SU-DHL-6 (cell line): ENCODE measurements at regions not wholly inside any gene's neighbourhood (a gene's known extent, or its start where the extent isn't known, plus 50 kb on each side); places are given as distances from the start of the nearest gene placed in this dataset.

Experiments used
- H2AFZ ChIP-seq: fragments of 200-600 bp; sonication (generic); 2 replicates; pipeline ENCODE4 v1.6.1; 2014; ENCODE audit warnings: low read depth, mild to moderate bottlenecking, moderate library complexity, mixed read lengths, antibody characterized with exemption, low read length; ENCODE audit not compliant: severe bottlenecking
- H3F3A ChIP-seq: fragments of 200-600 bp; shearing (Covaris generic); 2 replicates; pipeline ENCODE4 v1.6.0; 2016; ENCODE audit warnings: antibody characterized with exemption, mild to moderate bottlenecking; ENCODE audit not compliant: insufficient read depth
- H3K27ac ChIP-seq: fragments of 200-600 bp; sonication (generic); 2 replicates; pipeline ENCODE4 v1.5.1; 2016; ENCODE audit warnings: low read depth, mild to moderate bottlenecking, low read length, moderate library complexity, mixed read lengths
- H3K27me3 ChIP-seq: fragments of 200-600 bp; sonication (generic), shearing (Covaris generic); 2 replicates; pipeline ENCODE4 v1.6.0; 2014; ENCODE audit warnings: mild to moderate bottlenecking, low read length
- H3K36me3 ChIP-seq: fragments of 200-600 bp; sonication (generic); 2 replicates; pipeline ENCODE4 v1.6.1; 2014; ENCODE audit warnings: mild to moderate bottlenecking, low read length, mixed read lengths
- H3K4me2 ChIP-seq: fragments of 300-600, 200-600 bp; shearing (Covaris generic), sonication (generic); 2 replicates; pipeline ENCODE4 v1.6.0; 2014; ENCODE audit warnings: low read length, low read depth, mild to moderate bottlenecking; ENCODE audit not compliant: poor library complexity, severe bottlenecking
- H3K4me3 ChIP-seq: fragments of 200-600 bp; sonication (generic); 2 replicates; pipeline ENCODE4 v1.5.1; 2014; ENCODE audit warnings: antibody characterized with exemption, low read length, mild to moderate bottlenecking, mixed read lengths; ENCODE audit not compliant: insufficient read depth, poor library complexity, severe bottlenecking
- H3K79me2 ChIP-seq: fragments of 200-600 bp; sonication (generic); 2 replicates; pipeline ENCODE4 v1.6.1; 2014; ENCODE audit warnings: mild to moderate bottlenecking, low read length, moderate library complexity; ENCODE audit not compliant: insufficient read depth
- H3K9ac ChIP-seq: fragments of 200-600 bp; sonication (generic); 2 replicates; pipeline ENCODE4 v1.7.0; 2014; ENCODE audit warnings: mild to moderate bottlenecking, low read length
- H3K9me2 ChIP-seq: fragments of 200-600 bp; sonication (generic); replicated peaks from 2 replicates; pipeline ENCODE4 v1.6.1; 2014; ENCODE audit warnings: low read length; ENCODE audit not compliant: insufficient read depth
- H3K9me3 ChIP-seq: fragments of 200-600 bp; sonication (generic); 2 replicates; pipeline ENCODE4 v1.6.1; 2014; ENCODE audit warnings: low read length, mixed read lengths; ENCODE audit not compliant: insufficient read depth
- H4K20me1 ChIP-seq: fragments of 200-600 bp; sonication (generic); 2 replicates; pipeline ENCODE4 v1.6.1; 2014; ENCODE audit warnings: low read depth, mild to moderate bottlenecking, antibody characterized with exemption, low read length, moderate library complexity, mixed read lengths
- CTCF ChIP-seq: fragments of 200-600 bp; sonication (generic); IDR thresholded peaks from one replicate; pipeline ENCODE4 v1.5.1; 2017; ENCODE audit warnings: antibody characterized with exemption, mild to moderate bottlenecking, low read length, moderate library complexity; ENCODE audit not compliant: insufficient read depth, poor library complexity, severe bottlenecking
- EZH2phosphoT487 ChIP-seq: fragments of 200-600 bp; sonication (generic), shearing (Covaris generic); conservative IDR thresholded peaks from 2 replicates; pipeline ENCODE4 v1.6.1; 2018; ENCODE audit warnings: mild to moderate bottlenecking, antibody characterized with exemption, low read length, moderate library complexity, mixed read lengths

- Histone ChIP-seq H3K27me3 (no peaks in the 10 kb centered on the region), H3K4me2 (no peak overlapping the region), H3K4me3 (no peak overlapping the region), H3K9me2 (no peaks in the 10 kb centered on the region), H4K20me1 (no peaks in the 10 kb centered on the region), H3K9me3 (no peaks in the 10 kb centered on the region), H2AFZ (no peak overlapping the region), H3K9ac (no peak overlapping the region), H3F3A (no peaks in the 10 kb centered on the region), H3K27ac (no peak overlapping the region), H3K79me2 (no peaks in the 10 kb centered on the region), H3K36me3 (no peaks in the 10 kb centered on the region)
- no peak for TF ChIP-seq EZH2phosphoT487
- TF ChIP-seq CTCF: no peak
These were observed 522.2 kb downstream of the ACTL7B start for GRCh38 chr9:108333530-108333983.

- H3K79me2 ChIP-seq: no peaks in the 10 kb centered on the region
- H3K36me3 ChIP-seq: no peaks in the 10 kb centered on the region
- no peak overlapping the region for H3K9ac ChIP-seq
- no peak overlapping the region for H3K27ac ChIP-seq
- H3K4me2 ChIP-seq: no peak overlapping the region
- H3K4me3 ChIP-seq: no peak overlapping the region
- H3K27me3 ChIP-seq: no peaks in the 10 kb centered on the region
- no peaks in the 10 kb centered on the region for H3K9me2 ChIP-seq
- no peak overlapping the region for H2AFZ ChIP-seq
- no peak for TF ChIP-seq EZH2phosphoT487
- no peak for TF ChIP-seq CTCF
- H3K9me3 ChIP-seq: no peaks in the 10 kb centered on the region
- no peaks in the 10 kb centered on the region for H4K20me1 ChIP-seq
- H3F3A ChIP-seq: no peaks in the 10 kb centered on the region
These were observed 524.2 kb downstream of the ACTL7B start for GRCh38 chr9:108331596-108331995.

- no peak for TF ChIP-seq EZH2phosphoT487
- no peak for TF ChIP-seq CTCF
- no peaks in the 10 kb centered on the region for H3K79me2 ChIP-seq
- H3F3A ChIP-seq: no peaks in the 10 kb centered on the region
These were observed 530.4 kb downstream of the ACTL7B start for GRCh38 chr9:108325406-108325805.

More at GRCh38 chr9:108325406-108325805, 530.4 kb downstream of the ACTL7B start:
- Histone ChIP-seq H2AFZ (no peak overlapping the region), H3K36me3 (no peaks in the 10 kb centered on the region), H3K9me2 (no peaks in the 10 kb centered on the region), H3K27me3 (no peaks in the 10 kb centered on the region), H3K27ac (no peak overlapping the region), H3K9ac (no peak overlapping the region), H4K20me1 (no peaks in the 10 kb centered on the region), H3K9me3 (no peaks in the 10 kb centered on the region), H3K4me3 (no peak overlapping the region), H3K4me2 (no peak overlapping the region)
